Thyroid gland (tissue), 4 donors: ENCODE measurements at regions not wholly inside any gene's neighbourhood (a gene's known extent, or its start where the extent isn't known, plus 50 kb on each side); places are given as distances from the start of the nearest gene placed in this dataset.

Experiments
- CTCF ChIP-seq, 6 experiments: fragments of 200-600 bp in 3 of 6; fragments of 450-650 bp in 3 of 6; sonication (generic) in 3 of 6; IDR thresholded peaks; one replicate each; pipeline ENCODE4 v1.5.1; 2016 to 2019; ENCODE audit warnings: antibody characterized with exemption in 6 of 6, mild to moderate bottlenecking in 2 of 6, inconsistent platforms in 1 of 6, moderate library complexity in 1 of 6
- POLR2A ChIP-seq, 2 donors: fragments of 450-650 bp; IDR thresholded peaks; one replicate each; pipeline ENCODE4 v1.6.1; 2017; ENCODE audit warnings: antibody characterized with exemption in 2 of 2, mild to moderate bottlenecking in 2 of 2, moderate library complexity in 1 of 2

- TF ChIP-seq CTCF (IDR thresholded peaks at IDR 0.05) (no peak), POLR2A (IDR thresholded peaks at IDR 0.05) (no peak)
Observed at GRCh38 chr18:57942493-57942892, 101.5 kb upstream of the NEDD4L start.
